ENCODE measurements at regions not wholly inside any gene's neighbourhood (a gene's known extent, or its start where the extent isn't known, plus 50 kb on each side); places are given as distances from the start of the nearest gene placed in this dataset.

DNA sequence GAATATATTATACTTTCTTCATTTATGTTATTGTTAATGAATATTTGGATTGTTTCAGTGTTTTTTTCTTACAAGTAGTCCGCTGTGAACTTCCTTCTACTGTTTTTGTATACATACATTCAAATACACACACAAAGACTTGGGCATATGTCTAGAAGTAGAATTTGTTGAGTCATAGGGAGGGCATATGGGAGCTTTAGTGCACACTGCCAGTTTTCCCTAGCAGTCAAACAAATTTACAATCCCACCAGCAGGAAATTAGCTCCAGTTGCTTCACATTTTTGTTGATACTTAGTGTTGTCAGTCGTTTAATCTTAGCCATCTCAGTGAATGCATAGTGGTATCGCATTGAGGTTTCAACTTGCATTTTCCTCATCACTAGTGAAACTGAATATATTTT is 492.3 kb downstream of the DIPK2A start:
- TF ChIP-seq CTCF (IDR thresholded peaks at IDR 0.05; ENCODE audit: low read depth, low read length, missing control alignments): no peak
- DNase-seq (ENCODE audit: extremely low read depth, low read depth): no peak
- H3K4me3 ChIP-seq (replicated peaks; ENCODE audit: low read depth, low read length): no peak overlapping the region

- no peak for TF ChIP-seq CTCF (IDR thresholded peaks at IDR 0.05; ENCODE audit: low read depth, low read length, missing control alignments)
- DNase-seq (ENCODE audit: extremely low read depth, low read depth): no peak
- no peak overlapping the region for H3K4me3 ChIP-seq (replicated peaks; ENCODE audit: low read depth, low read length)
Observed at GRCh38 chr3:144466114-144466513, 494.5 kb downstream of the DIPK2A start.

GRCh38 chr3:144466540-144466939 is 494.9 kb downstream of the DIPK2A start:
- no peak for TF ChIP-seq CTCF (IDR thresholded peaks at IDR 0.05; ENCODE audit: low read depth, low read length, missing control alignments)
- no peak overlapping the region for H3K4me3 ChIP-seq (replicated peaks; ENCODE audit: low read depth, low read length)
- no peak for DNase-seq (ENCODE audit: extremely low read depth, low read depth)

DNA sequence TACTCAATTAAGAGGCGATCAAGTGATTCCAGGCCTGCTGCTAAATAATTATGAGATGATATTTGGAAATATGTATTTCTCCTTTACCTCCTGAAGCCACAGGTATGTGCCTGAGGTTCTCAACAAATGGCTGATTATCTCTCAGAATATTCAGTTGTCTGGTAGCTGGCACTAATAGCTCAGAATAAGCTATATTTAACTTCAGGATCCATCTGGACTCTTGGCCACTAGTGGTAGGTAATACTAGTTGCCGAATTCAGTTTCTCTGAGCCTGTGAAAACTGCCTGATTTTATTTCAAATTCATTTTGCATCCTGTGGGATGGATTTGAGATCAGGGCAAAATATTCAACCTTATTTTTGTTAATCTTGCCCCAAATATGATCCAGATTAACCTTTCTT is 499.0 kb downstream of the DIPK2A start:
- no peak for TF ChIP-seq CTCF (IDR thresholded peaks at IDR 0.05; ENCODE audit: low read depth, low read length, missing control alignments)
- no peak for DNase-seq (ENCODE audit: extremely low read depth, low read depth)
- no peak overlapping the region for H3K4me3 ChIP-seq (replicated peaks; ENCODE audit: low read depth, low read length)

GRCh38 chr3:144477593-144477992 is 506.0 kb downstream of the DIPK2A start:
- TF ChIP-seq CTCF (IDR thresholded peaks at IDR 0.05; ENCODE audit: low read depth, low read length, missing control alignments): no peak
- no peak for DNase-seq (ENCODE audit: extremely low read depth, low read depth)
- no peak overlapping the region for H3K4me3 ChIP-seq (replicated peaks; ENCODE audit: low read depth, low read length)

GRCh38 chr3:144480416-144480919 is 508.8 kb downstream of the DIPK2A start:
- no peak overlapping the region for H3K4me3 ChIP-seq (replicated peaks; ENCODE audit: low read depth, low read length)
- no peak for TF ChIP-seq CTCF (IDR thresholded peaks at IDR 0.05; ENCODE audit: low read depth, low read length, missing control alignments)
- DNase-seq (ENCODE audit: extremely low read depth, low read depth): no peak

- no peak for DNase-seq (ENCODE audit: extremely low read depth, low read depth)
- no peak overlapping the region for H3K4me3 ChIP-seq (replicated peaks; ENCODE audit: low read depth, low read length)
- TF ChIP-seq CTCF (IDR thresholded peaks at IDR 0.05; ENCODE audit: low read depth, low read length, missing control alignments): no peak
Observed at GRCh38 chr3:144482876-144483275, 511.3 kb downstream of the DIPK2A start.
